Right atrium auricular region (tissue), 2 donors: ENCODE measurements at regions not wholly inside any gene's neighbourhood (a gene's known extent, or its start where the extent isn't known, plus 50 kb on each side); places are given as distances from the start of the nearest gene placed in this dataset.

Experiments used
- DNase-seq: peaks from one replicate; pipeline ENCODE4 v3.0.0-alpha.2; 2019; ENCODE audit warnings: low spot score
- H3K27ac ChIP-seq, 2 donors: fragments of 200-600 bp; sonication (generic); 1 replicate in 1 of 2; 2 replicates in 1 of 2; pipeline ENCODE4 v1.5.1; 2016 to 2019
- H3K27me3 ChIP-seq, 2 donors: fragments of 200-600 bp; sonication (generic); one replicate each; pipeline versions ENCODE4 v1.5.1 to v1.6.0; 2017 to 2019
- H3K36me3 ChIP-seq: fragments of 200-600 bp; sonication (generic); one replicate; pipeline ENCODE4 v1.5.1; 2016
- H3K4me1 ChIP-seq, 2 donors: fragments of 200-600 bp; sonication (generic); one replicate each; pipeline versions ENCODE4 v1.5.1 to v1.6.0; 2017 to 2019
- H3K4me3 ChIP-seq, 2 donors: fragments of 200-600 bp; sonication (generic); 1 replicate in 1 of 2; 2 replicates in 1 of 2; pipeline ENCODE4 v1.5.1; 2017 to 2019; ENCODE audit warnings: mild to moderate bottlenecking in 1 of 2, moderate library complexity in 1 of 2
- H3K9me3 ChIP-seq, 2 donors: fragments of 200-600 bp; sonication (generic); one replicate each; pipeline ENCODE4 v1.5.1; 2019
- TF ChIP-seq, protein P1 (sequence below), 2 donors: fragments of 200-600 bp; sonication (generic); IDR thresholded peaks; one replicate each; pipeline ENCODE4 v1.5.1; 2019; ENCODE audit warnings: antibody characterized with exemption in 2 of 2

DNA sequence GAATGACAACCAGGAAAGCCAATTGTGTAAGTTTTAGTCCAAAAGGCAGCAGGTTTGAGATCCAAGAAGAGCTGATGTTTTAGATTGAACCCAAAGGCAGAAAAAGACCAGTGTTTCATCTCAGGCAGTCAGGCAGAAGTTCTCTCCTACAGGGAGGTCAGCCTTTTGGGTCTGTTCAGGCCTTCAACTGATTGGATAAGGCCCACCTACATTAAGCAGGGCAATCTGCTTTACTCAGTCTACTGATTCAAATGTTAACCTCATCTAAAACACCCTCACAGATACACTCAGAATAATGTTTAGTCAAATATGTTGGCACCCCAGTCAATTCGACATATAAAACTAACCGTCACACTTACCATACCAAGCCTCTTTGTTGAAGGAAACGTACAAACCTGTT lies 134.2 kb upstream of the NEIL3 start:
- Histone ChIP-seq H3K27ac (no peak overlapping the region), H3K4me3 (no peak overlapping the region), H3K27me3 (no peaks in the 10 kb centered on the region), H3K36me3 (no peaks in the 10 kb centered on the region), H3K9me3 (peaks cover 0 to 5% of the 10 kb centered on the region in 2 donors), H3K4me1 (no peaks in the 10 kb centered on the region)
- DNase-seq, result no peak
- TF ChIP-seq, protein P1, sequence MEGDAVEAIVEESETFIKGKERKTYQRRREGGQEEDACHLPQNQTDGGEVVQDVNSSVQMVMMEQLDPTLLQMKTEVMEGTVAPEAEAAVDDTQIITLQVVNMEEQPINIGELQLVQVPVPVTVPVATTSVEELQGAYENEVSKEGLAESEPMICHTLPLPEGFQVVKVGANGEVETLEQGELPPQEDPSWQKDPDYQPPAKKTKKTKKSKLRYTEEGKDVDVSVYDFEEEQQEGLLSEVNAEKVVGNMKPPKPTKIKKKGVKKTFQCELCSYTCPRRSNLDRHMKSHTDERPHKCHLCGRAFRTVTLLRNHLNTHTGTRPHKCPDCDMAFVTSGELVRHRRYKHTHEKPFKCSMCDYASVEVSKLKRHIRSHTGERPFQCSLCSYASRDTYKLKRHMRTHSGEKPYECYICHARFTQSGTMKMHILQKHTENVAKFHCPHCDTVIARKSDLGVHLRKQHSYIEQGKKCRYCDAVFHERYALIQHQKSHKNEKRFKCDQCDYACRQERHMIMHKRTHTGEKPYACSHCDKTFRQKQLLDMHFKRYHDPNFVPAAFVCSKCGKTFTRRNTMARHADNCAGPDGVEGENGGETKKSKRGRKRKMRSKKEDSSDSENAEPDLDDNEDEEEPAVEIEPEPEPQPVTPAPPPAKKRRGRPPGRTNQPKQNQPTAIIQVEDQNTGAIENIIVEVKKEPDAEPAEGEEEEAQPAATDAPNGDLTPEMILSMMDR (IDR thresholded peaks at IDR 0.05), result no peak

DNA sequence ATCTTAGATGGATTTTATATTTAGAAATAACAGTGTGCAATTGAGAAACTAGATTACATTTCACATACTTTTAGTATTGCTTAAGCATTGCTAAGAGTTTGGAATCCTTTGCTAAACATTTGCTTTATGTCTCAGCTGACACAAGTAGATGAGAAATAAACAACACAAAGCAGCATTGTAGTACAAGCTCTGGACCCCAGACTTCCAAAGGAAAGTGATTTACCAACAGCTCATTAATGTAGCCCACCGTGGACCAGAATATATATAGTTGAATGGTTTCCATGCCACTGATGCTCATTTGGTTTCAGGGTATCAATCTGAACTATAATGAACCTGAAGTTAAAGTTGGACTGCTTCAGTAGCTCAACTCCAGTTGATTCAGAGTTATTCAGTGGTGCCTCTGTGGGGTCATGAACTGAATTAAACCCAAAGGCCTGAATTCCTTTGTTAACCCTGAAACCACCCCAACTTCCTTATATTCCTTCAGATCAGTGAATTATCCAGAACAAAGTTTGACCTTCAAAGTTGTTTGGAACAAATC lies 132.1 kb upstream of the NEIL3 start:
- no peaks in the 10 kb centered on the region for H3K36me3 ChIP-seq
- no peaks in the 10 kb centered on the region for H3K9me3 ChIP-seq
- TF ChIP-seq, protein P1 (IDR thresholded peaks at IDR 0.05), result no peak
- H3K27me3 ChIP-seq, result no peaks in the 10 kb centered on the region
- no peak overlapping the region for H3K27ac ChIP-seq
- no peak overlapping the region for H3K4me3 ChIP-seq
- no peak for DNase-seq
- no peaks in the 10 kb centered on the region for H3K4me1 ChIP-seq

DNA sequence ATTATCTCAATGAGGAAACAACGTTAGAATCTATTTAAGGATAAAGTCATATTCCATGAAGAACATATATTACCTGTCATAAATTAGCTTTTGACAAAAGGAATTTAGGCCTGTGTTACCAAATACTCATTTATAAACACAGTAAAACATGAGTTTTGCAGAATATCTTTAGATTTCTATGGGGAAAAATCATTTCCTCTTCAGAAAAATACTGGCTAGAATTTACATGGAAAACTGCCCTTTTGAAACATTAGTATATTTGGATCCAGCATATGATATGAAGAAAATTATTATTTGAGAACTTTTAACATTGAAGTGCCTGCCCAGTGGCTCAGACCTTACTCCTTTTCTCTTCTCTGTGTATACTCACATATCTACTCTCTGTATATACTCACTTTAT lies 131.4 kb upstream of the NEIL3 start:
- H3K36me3 ChIP-seq, result no peaks in the 10 kb centered on the region
- H3K4me1 ChIP-seq, result no peaks in the 10 kb centered on the region
- no peaks in the 10 kb centered on the region for H3K9me3 ChIP-seq
- no peaks in the 10 kb centered on the region for H3K27me3 ChIP-seq
- H3K27ac ChIP-seq, result no peak overlapping the region
- H3K4me3 ChIP-seq, result no peak overlapping the region
- no peak for DNase-seq
- TF ChIP-seq, protein P1 (IDR thresholded peaks at IDR 0.05), result no peak

DNA sequence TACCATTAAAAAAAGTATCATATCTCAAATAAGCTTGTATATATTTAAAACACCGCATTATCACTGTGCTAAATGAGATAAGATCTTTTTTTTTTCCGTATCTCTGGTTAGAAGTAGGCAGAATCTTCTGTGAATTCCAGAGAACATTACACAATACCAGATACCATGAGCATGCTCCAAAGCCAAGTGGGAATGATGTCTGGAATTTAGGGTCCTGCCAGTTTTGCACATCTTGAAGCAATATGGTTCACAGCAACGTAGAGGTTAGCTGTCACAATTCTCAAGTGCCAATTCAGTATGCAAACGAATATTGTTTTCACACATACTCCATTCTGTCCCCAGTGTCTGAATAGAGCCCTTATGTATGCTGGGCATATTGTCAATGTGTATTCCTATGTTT lies 127.5 kb upstream of the NEIL3 start:
- no peak overlapping the region for H3K27ac ChIP-seq
- no peaks in the 10 kb centered on the region for H3K27me3 ChIP-seq
- TF ChIP-seq, protein P1 (IDR thresholded peaks at IDR 0.05), result no peak
- no peak overlapping the region for H3K4me3 ChIP-seq
- no peaks in the 10 kb centered on the region for H3K4me1 ChIP-seq
- no peaks in the 10 kb centered on the region for H3K9me3 ChIP-seq
- no peak for DNase-seq
- H3K36me3 ChIP-seq, result no peaks in the 10 kb centered on the region

DNA sequence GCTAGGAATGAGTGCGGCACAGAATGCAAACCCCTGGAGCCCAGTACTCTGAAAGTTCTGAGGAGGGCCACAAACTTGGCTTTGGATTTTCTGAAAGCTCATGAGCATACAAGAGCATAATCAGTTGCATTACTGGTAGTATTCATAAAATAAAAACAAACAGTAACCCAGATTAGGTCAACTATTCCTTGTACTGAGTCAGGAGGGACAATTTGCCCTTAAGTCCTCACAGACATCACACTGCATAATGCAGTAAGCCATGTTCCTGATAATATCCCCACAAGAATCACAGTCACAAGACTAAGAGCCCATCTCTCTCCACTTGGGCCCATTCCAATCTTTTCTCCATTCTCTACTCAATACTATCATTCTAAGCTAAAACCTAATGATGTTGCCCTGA lies 126.9 kb upstream of the NEIL3 start:
- Histone ChIP-seq H3K9me3 (no peaks in the 10 kb centered on the region), H3K36me3 (no peaks in the 10 kb centered on the region)
- TF ChIP-seq, protein P1 (IDR thresholded peaks at IDR 0.05), result no peak

DNA sequence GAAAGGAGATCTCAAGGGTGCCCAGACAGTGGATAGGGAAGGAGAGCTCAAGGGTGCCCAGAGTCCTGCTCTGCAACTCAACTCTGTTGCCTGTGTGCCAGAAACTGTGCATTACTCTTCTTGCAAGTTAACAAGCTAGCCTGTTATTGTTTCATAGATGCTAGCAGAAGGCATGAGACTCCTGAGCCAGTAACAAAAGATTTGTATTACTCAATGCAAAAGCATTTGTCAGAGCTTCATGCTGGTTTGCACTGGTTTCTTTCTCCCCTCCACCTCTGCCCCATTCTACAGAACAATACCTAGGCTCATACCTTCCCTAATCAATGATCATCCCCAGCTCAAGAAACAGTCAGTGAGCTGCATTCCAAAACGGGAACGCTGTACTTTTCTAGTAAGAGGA lies 124.5 kb upstream of the NEIL3 start:
- Histone ChIP-seq H3K9me3 (no peaks in the 10 kb centered on the region), H3K4me3 (no peak overlapping the region), H3K4me1 (no peaks in the 10 kb centered on the region), H3K27ac (no peak overlapping the region), H3K36me3 (no peaks in the 10 kb centered on the region), H3K27me3 (no peaks in the 10 kb centered on the region)
- TF ChIP-seq, protein P1 (IDR thresholded peaks at IDR 0.05), result no peak
- no peak for DNase-seq

More for the DNA sequence above, 126.9 kb upstream of the NEIL3 start:
- DNase-seq, result no peak
- no peak overlapping the region for H3K4me3 ChIP-seq
- H3K27ac ChIP-seq, result no peak overlapping the region
- H3K4me1 ChIP-seq, result no peaks in the 10 kb centered on the region
- no peaks in the 10 kb centered on the region for H3K27me3 ChIP-seq
